H9 (cell line): ENCODE measurements at regions not wholly inside any gene's neighbourhood (a gene's known extent, or its start where the extent isn't known, plus 50 kb on each side); places are given as distances from the start of the nearest gene placed in this dataset.

Experiments used
- DNase-seq: peaks from one replicate; pipeline ENCODE4 v3.0.0-alpha.2; 2017
- H2AFZ ChIP-seq: one replicate; pipeline ENCODE4 v1.6.1; 2013; ENCODE audit warnings: mild to moderate bottlenecking, low read length, control low read depth, moderate library complexity
- H2AK5ac ChIP-seq: 2 replicates; pipeline ENCODE4 v1.6.1; 2013; ENCODE audit warnings: low read length, control low read depth, mixed read lengths; ENCODE audit not compliant: insufficient read length
- H2BK120ac ChIP-seq: one replicate; pipeline ENCODE4 v1.6.1; 2013; ENCODE audit warnings: low read depth, mild to moderate bottlenecking, low read length, control low read depth, inconsistent platforms; ENCODE audit not compliant: poor library complexity, severe bottlenecking
- H2BK12ac ChIP-seq: 2 replicates; pipeline ENCODE4 v1.6.1; 2013; ENCODE audit warnings: low read length, control low read depth, mixed read lengths, low read depth; ENCODE audit not compliant: insufficient read length
- H2BK15ac ChIP-seq: 2 replicates; pipeline ENCODE4 v1.6.1; 2013; ENCODE audit warnings: low read depth, low read length, control low read depth
- H2BK20ac ChIP-seq: one replicate; pipeline ENCODE4 v1.6.1; 2013; ENCODE audit warnings: low read depth, mild to moderate bottlenecking, low read length, control low read depth, inconsistent platforms; ENCODE audit not compliant: poor library complexity, severe bottlenecking
- H2BK5ac ChIP-seq: 2 replicates; pipeline ENCODE4 v1.6.1; 2013; ENCODE audit warnings: low read length, control low read depth, mixed read lengths; ENCODE audit not compliant: insufficient read length
- H3K14ac ChIP-seq: 2 replicates; pipeline ENCODE4 v1.6.1; 2013; ENCODE audit warnings: low read length, control low read depth; ENCODE audit not compliant: insufficient read depth
- H3K18ac ChIP-seq: 2 replicates; pipeline ENCODE4 v1.6.1; 2013; ENCODE audit warnings: low read depth, mild to moderate bottlenecking, mixed read lengths, low read length, control low read depth; ENCODE audit not compliant: insufficient read length
- H3K23ac ChIP-seq: 2 replicates; pipeline ENCODE4 v1.6.1; 2013; ENCODE audit warnings: low read length, control low read depth, mixed read lengths, low read depth; ENCODE audit not compliant: insufficient read length
- H3K23me2 ChIP-seq: 2 replicates; pipeline ENCODE4 v1.6.1; 2013; ENCODE audit warnings: low read depth, mild to moderate bottlenecking, mixed read lengths, low read length, control low read depth; ENCODE audit not compliant: insufficient read length, poor library complexity, severe bottlenecking
- H3K27ac ChIP-seq: 2 replicates; pipeline ENCODE4 v1.5.1; 2013; ENCODE audit warnings: low read length, control low read depth, mixed read lengths, low read depth; ENCODE audit not compliant: insufficient read length
- H3K27me3 ChIP-seq: 2 replicates; pipeline ENCODE4 v1.6.1; 2013; ENCODE audit warnings: low read length, control low read depth, inconsistent platforms; ENCODE audit not compliant: insufficient read depth
- H3K4ac ChIP-seq: 2 replicates; pipeline ENCODE4 v1.6.1; 2013; ENCODE audit warnings: low read depth, mild to moderate bottlenecking, control low read depth, inconsistent platforms, low read length, moderate library complexity
- H3K4me1 ChIP-seq: 2 replicates; pipeline ENCODE4 v1.6.1; 2013; ENCODE audit warnings: low read length, control low read depth, inconsistent platforms; ENCODE audit not compliant: insufficient read depth
- H3K4me2 ChIP-seq: 2 replicates; pipeline ENCODE4 v1.6.1; 2013; ENCODE audit warnings: low read length, control low read depth, mixed read lengths; ENCODE audit not compliant: insufficient read length, insufficient read depth
- H3K56ac ChIP-seq: 2 replicates; pipeline ENCODE4 v1.6.1; 2013; ENCODE audit warnings: low read depth, mild to moderate bottlenecking, mixed read lengths, low read length, control low read depth; ENCODE audit not compliant: insufficient read length
- H3K79me1 ChIP-seq: 2 replicates; pipeline ENCODE4 v1.6.1; 2013; ENCODE audit warnings: low read depth, mild to moderate bottlenecking, moderate library complexity, low read length, control low read depth, inconsistent platforms; ENCODE audit not compliant: insufficient read depth, poor library complexity, severe bottlenecking
- H3K79me2 ChIP-seq: 2 replicates; pipeline ENCODE4 v1.6.1; 2013; ENCODE audit warnings: low read length, control low read depth, inconsistent platforms; ENCODE audit not compliant: insufficient read depth
- H3K9ac ChIP-seq: 2 replicates; pipeline ENCODE4 v1.6.1; 2013; ENCODE audit warnings: low read length, control low read depth, mixed read lengths; ENCODE audit not compliant: insufficient read length; ENCODE audit errors: extremely low read depth
- H3K9me3 ChIP-seq: one replicate; pipeline ENCODE4 v1.6.1; 2013; ENCODE audit warnings: low read depth, low read length, inconsistent platforms; ENCODE audit not compliant: control insufficient read depth
- H3T11ph ChIP-seq: one replicate; pipeline ENCODE4 v1.6.1; 2013; ENCODE audit warnings: mild to moderate bottlenecking, low read length, control low read depth, inconsistent platforms
- H4K20me1 ChIP-seq: one replicate; pipeline ENCODE4 v1.6.1; 2013; ENCODE audit not compliant: control insufficient read depth, insufficient read length, insufficient read depth
- H4K5ac ChIP-seq: 2 replicates; pipeline ENCODE4 v1.6.1; 2013; ENCODE audit warnings: low read depth, mild to moderate bottlenecking, mixed read lengths, low read length, control low read depth; ENCODE audit not compliant: insufficient read length
- H4K8ac ChIP-seq: replicated peaks from 2 replicates; pipeline ENCODE4 v1.6.1; 2013; ENCODE audit warnings: low read length, control low read depth, mixed read lengths, low read depth; ENCODE audit not compliant: insufficient read length
- H4K91ac ChIP-seq: 2 replicates; pipeline ENCODE4 v1.6.1; 2013; ENCODE audit warnings: low read depth, mild to moderate bottlenecking, moderate library complexity, mixed read lengths, low read length, control low read depth; ENCODE audit not compliant: insufficient read length
- H3K27ac Mint-ChIP-seq, 3 experiments: 2 replicates in 2 of 3; 3 replicates in 1 of 3; pipeline ENCODE4 v1.8.0; 2020 to 2021; ENCODE audit warnings: mixed read lengths in 3 of 3, mild to moderate bottlenecking in 1 of 3, moderate library complexity in 1 of 3
- H3K27me3 Mint-ChIP-seq: 2 replicates; pipeline ENCODE4 v1.8.0; 2021; ENCODE audit warnings: low read depth, mild to moderate bottlenecking, moderate library complexity, mixed read lengths
- H3K36me3 Mint-ChIP-seq, 3 experiments: 2 replicates in 2 of 3; 3 replicates in 1 of 3; pipeline ENCODE4 v1.8.0; 2020 to 2021; ENCODE audit warnings: low read depth in 3 of 3, mixed read lengths in 3 of 3; ENCODE audit not compliant: insufficient read depth in 1 of 3
- H3K4me1 Mint-ChIP-seq, 2 experiments: 2 replicates each; pipeline ENCODE4 v1.8.0; 2020; ENCODE audit warnings: mixed read lengths in 2 of 2
- H3K4me3 Mint-ChIP-seq, 2 experiments: 2 replicates in 1 of 2; 3 replicates in 1 of 2; pipeline ENCODE4 v1.8.0; 2020 to 2021; ENCODE audit warnings: mild to moderate bottlenecking in 2 of 2, mixed read lengths in 2 of 2, moderate library complexity in 1 of 2
- H3K9me3 Mint-ChIP-seq, 2 experiments: 2 replicates in 1 of 2; 3 replicates in 1 of 2; pipeline ENCODE4 v1.8.0; 2020; ENCODE audit warnings: mild to moderate bottlenecking in 2 of 2, mixed read lengths in 2 of 2, moderate library complexity in 1 of 2
- CTCF ChIP-seq: fragments of 200-600 bp; sonication (generic); conservative IDR thresholded peaks from 3 replicates; pipeline ENCODE4 v1.8.0; 2021; ENCODE audit warnings: antibody characterized with exemption, mild to moderate bottlenecking
- WGBS: extraction: QIAGEN DNeasy Blood & Tissue Kit; methylation state at CpG from one replicate; pipeline ENCODE4 v1.1.7; 2013; ENCODE audit warnings: missing lambda C conversion rate, low lambda C conversion rate, mixed read lengths; ENCODE audit not compliant: insufficient read length; ENCODE audit errors: extremely low coverage; 5-methylcytosine and 5-hydroxymethylcytosine counted together

- Histone ChIP-seq H2BK20ac (no peak overlapping the region), H4K20me1 (no peaks in the 10 kb centered on the region), H3K4me2 (no peak overlapping the region), H2BK15ac (no peak overlapping the region), H3K4ac (no peak overlapping the region), H4K8ac (no peak overlapping the region), H4K91ac (no peak overlapping the region), H3K4me1 (peaks cover 13% of the 10 kb centered on the region), H3K79me2 (no peaks in the 10 kb centered on the region), H2AFZ (no peak overlapping the region), H3K56ac (no peak overlapping the region), H3K79me1 (no peaks in the 10 kb centered on the region), H3K27ac (no peak overlapping the region), H3K18ac (no peak overlapping the region), H3T11ph (no peak overlapping the region), H2BK120ac (no peak overlapping the region), H3K23ac (no peak overlapping the region), H2BK5ac (no peak overlapping the region), H4K5ac (no peak overlapping the region), H3K9ac (no peak overlapping the region), H3K14ac (no peak overlapping the region), H3K9me3 (no peaks in the 10 kb centered on the region), H3K27me3 (no peaks in the 10 kb centered on the region), H2AK5ac (no peak overlapping the region), H2BK12ac (no peak overlapping the region), H3K23me2 (no peaks in the 10 kb centered on the region)
- peaks cover 34 to 36% of the 10 kb centered on the region in 2 experiments for H3K4me1 Mint-ChIP-seq
- H3K27ac Mint-ChIP-seq = peak overlapping the region in 1 of 3 experiments; percentile 27; a peak in 1 of 7 replicates
- no CpG with 5 or more reads among the region's 3 CpGs for WGBS
- no peaks in the 10 kb centered on the region for H3K36me3 Mint-ChIP-seq
- H3K4me3 Mint-ChIP-seq = no peak overlapping the region
- H3K9me3 Mint-ChIP-seq = no peaks in the 10 kb centered on the region; a peak in 2 of 5 replicates
- TF ChIP-seq CTCF = no peak
- DNase-seq = no peak
- no peaks in the 10 kb centered on the region; the same call in 1 of the 2 replicates for H3K27me3 Mint-ChIP-seq
These were observed 438.1 kb downstream of the PRDM2 start for GRCh38 chr1:14138135-14138506.
